IMR-90 (cell line): ENCODE measurements at regions not wholly inside any gene's neighbourhood (a gene's known extent, or its start where the extent isn't known, plus 50 kb on each side); places are given as distances from the start of the nearest gene placed in this dataset.

ENCODE experiments used
- ATAC-seq: fragments of 200-7000 bp; cut with Tn5 transposase; 2 replicates; pipeline ENCODE4 v1.9.1; 2020; ENCODE audit warnings: low read depth, mild to moderate bottlenecking, moderate library complexity
- BruUV-seq: library from RNA; stranded (reverse); fragments of 400-500 nt; replicated peaks from 2 replicates; lab custom pipeline; 2021; lab: Mats Ljungman, UMichigan
- CTCF ChIA-PET: fragments of 300-600 bp; formaldehyde crosslinking; extraction: SDS; loops from one replicate; lab custom pipeline; 2021; ENCODE audit warnings: antibody characterized with exemption; lab: Yijun Ruan, JAX
- POLR2A ChIA-PET: fragments of 300-600 bp; sonication (Branson Sonifier 250); formaldehyde crosslinking; loops from one replicate; lab custom pipeline; 2022; ENCODE audit warnings: antibody characterized with exemption; ENCODE audit not compliant: unreplicated experiment; lab: Charles Lee
- DNase-seq: peaks from one replicate; pipeline ENCODE4 v3.0.0; 2013
- H2AFZ ChIP-seq: replicated peaks from 2 replicates; pipeline ENCODE3; 2013; ENCODE audit warnings: low read length, mild to moderate bottlenecking; ENCODE audit not compliant: poor library complexity
- H2AK5ac ChIP-seq: 2 replicates; pipeline ENCODE4 v1.6.1; 2013; ENCODE audit warnings: low read depth, low read length, inconsistent platforms
- H2AK9ac ChIP-seq: replicated peaks from 2 replicates; pipeline ENCODE3; 2013; ENCODE audit warnings: mild to moderate bottlenecking, low read depth, low read length, moderate library complexity; ENCODE audit not compliant: poor library complexity
- H2BK120ac ChIP-seq: 2 replicates; pipeline ENCODE4 v1.6.1; 2013; ENCODE audit warnings: low read depth, low read length, inconsistent platforms
- H2BK15ac ChIP-seq: 3 replicates; pipeline ENCODE4 v1.6.1; 2013; ENCODE audit warnings: low read depth, low read length, inconsistent platforms
- H2BK20ac ChIP-seq: 2 replicates; pipeline ENCODE4 v1.6.1; 2013; ENCODE audit warnings: low read depth, mild to moderate bottlenecking, inconsistent platforms, low read length, moderate library complexity
- H2BK5ac ChIP-seq: 2 replicates; pipeline ENCODE4 v1.6.1; 2013; ENCODE audit warnings: mild to moderate bottlenecking, low read depth, low read length, inconsistent platforms; ENCODE audit not compliant: poor library complexity, severe bottlenecking
- H3K14ac ChIP-seq: replicated peaks from 2 replicates; pipeline ENCODE4 v1.6.1; 2013; ENCODE audit warnings: low read depth, low read length, inconsistent platforms
- H3K18ac ChIP-seq: 2 replicates; pipeline ENCODE4 v1.6.1; 2013; ENCODE audit warnings: low read depth, low read length, control low read depth
- H3K23ac ChIP-seq: 2 replicates; pipeline ENCODE4 v1.6.1; 2013; ENCODE audit warnings: low read depth, low read length, inconsistent platforms
- H3K27ac ChIP-seq: 2 replicates; pipeline ENCODE4 v1.5.1; 2013; ENCODE audit warnings: mild to moderate bottlenecking, control low read depth, low read length; ENCODE audit not compliant: insufficient read depth
- H3K27me3 ChIP-seq: 2 replicates; pipeline ENCODE4 v1.6.1; 2013; ENCODE audit warnings: low read length; ENCODE audit not compliant: control insufficient read depth, insufficient read depth
- H3K36me3 ChIP-seq: 2 replicates; pipeline ENCODE4 v1.6.1; 2013; ENCODE audit warnings: low read length, mixed read lengths; ENCODE audit not compliant: control insufficient read depth, insufficient read depth
- H3K4ac ChIP-seq: 2 replicates; pipeline ENCODE4 v1.6.1; 2013; ENCODE audit warnings: low read depth, low read length, inconsistent platforms
- H3K4me1 ChIP-seq: 2 replicates; pipeline ENCODE4 v1.6.1; 2013; ENCODE audit warnings: low read length, mixed read lengths; ENCODE audit not compliant: control insufficient read depth, insufficient read depth
- H3K4me2 ChIP-seq: 2 replicates; pipeline ENCODE4 v1.6.1; 2013; ENCODE audit warnings: low read depth, mild to moderate bottlenecking, control low read depth, low read length, moderate library complexity
- H3K4me3 ChIP-seq: 2 replicates; pipeline ENCODE4 v1.5.1; 2013; ENCODE audit warnings: low read depth, mild to moderate bottlenecking, control low read depth, low read length, moderate library complexity; ENCODE audit not compliant: insufficient read depth
- H3K56ac ChIP-seq: 2 replicates; pipeline ENCODE4 v1.6.1; 2013; ENCODE audit warnings: low read length, inconsistent platforms; ENCODE audit not compliant: insufficient read depth; ENCODE audit errors: extremely low read depth
- H3K79me1 ChIP-seq, 2 experiments: 2 replicates each; pipeline ENCODE4 v1.6.1; 2013; ENCODE audit warnings: low read length in 2 of 2, inconsistent platforms in 1 of 2, low read depth in 1 of 2
- H3K9ac ChIP-seq: 2 replicates; pipeline ENCODE4 v1.6.1; 2013; ENCODE audit warnings: low read depth, low read length, control low read depth
- H3K9me1 ChIP-seq: 2 replicates; pipeline ENCODE4 v1.6.1; 2013; ENCODE audit warnings: low read length, inconsistent platforms; ENCODE audit not compliant: insufficient read depth
- H3K9me3 ChIP-seq: 2 replicates; pipeline ENCODE4 v1.6.1; 2013; ENCODE audit warnings: low read length; ENCODE audit not compliant: control insufficient read depth, insufficient read depth
- H4K20me1 ChIP-seq: 2 replicates; pipeline ENCODE4 v1.6.1; 2013; ENCODE audit warnings: low read length, inconsistent platforms; ENCODE audit not compliant: insufficient read depth
- H4K5ac ChIP-seq: 2 replicates; pipeline ENCODE4 v1.6.1; 2013; ENCODE audit warnings: mild to moderate bottlenecking, low read depth, low read length, control low read depth
- H4K8ac ChIP-seq, 2 experiments: 2 replicates each; pipeline ENCODE4 v1.6.1; 2013; ENCODE audit warnings: low read depth in 2 of 2, low read length in 2 of 2, control low read depth in 1 of 2, inconsistent platforms in 1 of 2
- H4K91ac ChIP-seq: 2 replicates; pipeline ENCODE4 v1.6.1; 2013; ENCODE audit warnings: low read depth, low read length, inconsistent platforms; ENCODE audit not compliant: insufficient read depth
- BHLHE40 ChIP-seq: fragments of 150-350 bp; IDR thresholded peaks from 2 replicates; pipeline ENCODE4 v1.6.1; 2016; ENCODE audit warnings: mild to moderate bottlenecking, low read depth, low read length
- CEBPB ChIP-seq: IDR thresholded peaks from 2 replicates; pipeline ENCODE4 v1.6.1; 2012; ENCODE audit warnings: low read depth, low read length, improper control_type of control experiment
- CHD1 ChIP-seq: IDR thresholded peaks from 2 replicates; pipeline ENCODE4 v1.6.1; 2012; ENCODE audit warnings: low read depth, low read length, improper control_type of control experiment
- FOS ChIP-seq: fragments of 150-350 bp; IDR thresholded peaks from 2 replicates; pipeline ENCODE4 v1.6.1; 2016; ENCODE audit warnings: low read depth, low read length
- MAFK ChIP-seq: IDR thresholded peaks from 2 replicates; pipeline ENCODE4 v1.6.1; 2012; ENCODE audit warnings: low read depth, low read length, improper control_type of control experiment
- MAZ ChIP-seq: IDR thresholded peaks from 2 replicates; pipeline ENCODE4 v1.6.1; 2012; ENCODE audit warnings: low read depth, mild to moderate bottlenecking, low read length, improper control_type of control experiment, moderate library complexity, borderline replicate concordance
- MXI1 ChIP-seq: IDR thresholded peaks from 2 replicates; pipeline ENCODE4 v1.6.1; 2012; ENCODE audit warnings: low read depth, mild to moderate bottlenecking, low read length, moderate library complexity, borderline replicate concordance
- NFE2L2 ChIP-seq: fragments of 150-350 bp; IDR thresholded peaks from 2 replicates; pipeline ENCODE4 v1.6.1; 2016; ENCODE audit warnings: low read depth, mild to moderate bottlenecking, low read length
- POLR2A ChIP-seq: IDR thresholded peaks from 2 replicates; pipeline ENCODE4 v1.6.1; 2012; ENCODE audit warnings: mild to moderate bottlenecking, low read depth, low read length
- RAD21 ChIP-seq: IDR thresholded peaks from 2 replicates; pipeline ENCODE4 v1.6.1; 2012; ENCODE audit warnings: low read length, improper control_type of control experiment
- RCOR1 ChIP-seq: IDR thresholded peaks from 2 replicates; pipeline ENCODE4 v1.6.1; 2012; ENCODE audit warnings: mild to moderate bottlenecking, low read length, improper control_type of control experiment; ENCODE audit not compliant: insufficient replicate concordance
- RFX5 ChIP-seq: IDR thresholded peaks from 2 replicates; pipeline ENCODE4 v1.8.0; 2012; ENCODE audit warnings: low read depth, mild to moderate bottlenecking, low read length, moderate library complexity
- SMC3 ChIP-seq: fragments of 150-350 bp; IDR thresholded peaks from 2 replicates; pipeline ENCODE4 v1.6.1; 2016; ENCODE audit warnings: low read depth, mild to moderate bottlenecking, antibody characterized with exemption, low read length, moderate library complexity
- WGBS, 2 experiments: methylation state at CpG; one replicate each; pipeline versions ENCODE4 v1.1.5 to v1.1.7; 2013; ENCODE audit warnings: missing lambda C conversion rate in 2 of 2; ENCODE audit not compliant: insufficient read length in 1 of 2; ENCODE audit errors: extremely low coverage in 2 of 2; 5-methylcytosine and 5-hydroxymethylcytosine counted together
- dilution Hi-C: fragments of 300-500 bp; cut with HindIII; formaldehyde crosslinking; loops from one replicate; pipeline ENCODE4 v1.14.3; 2018; ENCODE audit warnings: low sequenced_read_pairs; ENCODE audit not compliant: unreplicated experiment
- in situ Hi-C: fragments of 300-500 bp; cut with MboI; formaldehyde crosslinking; loops from 3 replicates; pipeline ENCODE4 v1.14.3; 2019; ENCODE audit warnings: low sequenced_read_pairs, inconsistent platforms, mixed read lengths
- intact Hi-C: fragments of 100-400 bp; cut with micrococcal nuclease; formaldehyde crosslinking; loops from 2 replicates; pipeline ENCODE4 v1.10.0; 2022
- TF ChIP-seq, protein P1 (sequence below): fragments of 150-350 bp; IDR thresholded peaks from 2 replicates; pipeline ENCODE4 v1.6.1; 2016; ENCODE audit warnings: low read depth, mild to moderate bottlenecking, low read length, moderate library complexity, borderline replicate concordance
- TF ChIP-seq, protein P2 (sequence below): fragments of 150-350 bp; IDR thresholded peaks from 2 replicates; pipeline ENCODE4 v1.6.1; 2017; ENCODE audit warnings: mild to moderate bottlenecking, antibody characterized with exemption, low read length, low read depth

DNA sequence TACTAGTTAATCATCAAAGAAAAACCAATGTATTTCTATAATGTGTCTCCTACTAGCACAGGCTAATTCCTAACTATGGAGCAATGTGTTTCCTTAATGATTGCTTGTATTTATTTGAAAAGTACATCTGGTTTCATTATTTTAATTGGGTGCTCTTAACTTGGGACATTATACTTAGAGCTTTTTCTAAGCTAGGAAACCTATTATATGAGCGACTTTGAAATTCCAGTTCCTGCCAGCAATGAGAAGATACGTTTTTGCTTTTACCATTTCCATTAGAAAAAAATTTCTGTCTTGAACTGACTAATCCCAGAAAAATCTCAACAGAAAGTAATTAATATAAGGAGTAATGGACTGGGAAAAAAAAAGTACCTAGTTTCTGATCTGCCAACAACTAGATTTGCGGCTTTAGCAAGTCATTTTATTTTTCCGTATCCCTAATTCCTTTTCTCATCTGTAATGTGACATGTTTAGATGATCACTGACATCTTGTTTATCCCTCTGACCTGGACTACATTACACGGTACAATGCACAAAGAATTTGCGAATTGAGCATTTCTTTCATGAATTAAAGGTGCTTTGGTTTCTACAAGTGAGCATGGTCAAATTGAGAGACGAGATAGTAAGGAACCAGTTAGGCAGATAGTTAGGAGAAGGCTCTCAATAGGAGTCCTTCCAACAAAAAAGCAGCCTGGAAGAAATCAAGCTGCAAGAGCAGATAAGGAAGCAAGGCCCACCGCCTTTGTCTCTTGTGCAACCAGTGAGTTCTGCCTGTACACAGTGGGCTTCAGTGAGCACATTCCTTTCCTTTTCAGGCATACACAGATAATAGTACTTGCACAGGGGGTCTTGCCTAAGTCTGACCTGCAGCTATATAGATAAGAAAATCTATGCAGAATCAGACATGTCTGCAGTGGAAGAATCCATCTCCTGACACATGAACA, 1765.0 kb upstream of the FLRT2 start:
- Histone ChIP-seq H2AK9ac (no peak overlapping the region), H3K4me3 (no peak overlapping the region), H2BK15ac (no peak overlapping the region), H4K20me1 (no peaks in the 10 kb centered on the region), H2BK120ac (peak overlapping the region; percentile 1), H3K18ac (no peak overlapping the region), H3K9ac (no peak overlapping the region), H3K4me1 (peaks cover 2% of the 10 kb centered on the region; the same call in 1 of the 2 replicates), H3K9me3 (no peaks in the 10 kb centered on the region), H3K4me2 (peak overlapping the region; percentile 46), H2AK5ac (no peak overlapping the region), H3K79me1 (no peaks in the 10 kb centered on the region), H4K5ac (no peak overlapping the region), H3K14ac (no peak overlapping the region), H4K91ac (peak overlapping the region; percentile 19), H2BK5ac (no peak overlapping the region), H3K36me3 (no peaks in the 10 kb centered on the region), H3K9me1 (no peaks in the 10 kb centered on the region), H2BK20ac (no peak overlapping the region), H3K27me3 (no peaks in the 10 kb centered on the region), H3K27ac (no peak overlapping the region), H3K4ac (no peak overlapping the region), H2AFZ (no peak overlapping the region), H3K23ac (no peak overlapping the region), H4K8ac (no peak overlapping the region), H3K56ac (no peak overlapping the region)
- CTCF ChIA-PET, result no interaction called here
- POLR2A ChIA-PET, result no interaction called here
- in situ Hi-C loops (no loop called here), dilution Hi-C loops (no loop called here), intact Hi-C loops (no loop called here)
- BruUV-seq, result no TSS peak
- 80% methylated on average over 2 of the region's 8 CpGs; no CpG with 5 or more reads in 1 of the 2 experiments for WGBS, 2 experiments
- DNase-seq (no peak), ATAC-seq (no peak; the same call in 1 of the 2 replicates)
- TF ChIP-seq, protein P1, sequence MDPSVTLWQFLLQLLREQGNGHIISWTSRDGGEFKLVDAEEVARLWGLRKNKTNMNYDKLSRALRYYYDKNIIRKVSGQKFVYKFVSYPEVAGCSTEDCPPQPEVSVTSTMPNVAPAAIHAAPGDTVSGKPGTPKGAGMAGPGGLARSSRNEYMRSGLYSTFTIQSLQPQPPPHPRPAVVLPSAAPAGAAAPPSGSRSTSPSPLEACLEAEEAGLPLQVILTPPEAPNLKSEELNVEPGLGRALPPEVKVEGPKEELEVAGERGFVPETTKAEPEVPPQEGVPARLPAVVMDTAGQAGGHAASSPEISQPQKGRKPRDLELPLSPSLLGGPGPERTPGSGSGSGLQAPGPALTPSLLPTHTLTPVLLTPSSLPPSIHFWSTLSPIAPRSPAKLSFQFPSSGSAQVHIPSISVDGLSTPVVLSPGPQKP, result no peak
- TF ChIP-seq MXI1 (no peak), MAZ (no peak), BHLHE40 (no peak), RCOR1 (no peak), CEBPB (no peak), NFE2L2 (no peak), POLR2A (no peak), SMC3 (no peak), CHD1 (no peak), RFX5 (no peak), RAD21 (no peak), FOS (no peak), MAFK (no peak)
- TF ChIP-seq, protein P2, sequence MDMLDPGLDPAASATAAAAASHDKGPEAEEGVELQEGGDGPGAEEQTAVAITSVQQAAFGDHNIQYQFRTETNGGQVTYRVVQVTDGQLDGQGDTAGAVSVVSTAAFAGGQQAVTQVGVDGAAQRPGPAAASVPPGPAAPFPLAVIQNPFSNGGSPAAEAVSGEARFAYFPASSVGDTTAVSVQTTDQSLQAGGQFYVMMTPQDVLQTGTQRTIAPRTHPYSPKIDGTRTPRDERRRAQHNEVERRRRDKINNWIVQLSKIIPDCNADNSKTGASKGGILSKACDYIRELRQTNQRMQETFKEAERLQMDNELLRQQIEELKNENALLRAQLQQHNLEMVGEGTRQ, result no peak
